Right ventricle myocardium superior (tissue), 1 donor: ENCODE measurements at regions not wholly inside any gene's neighbourhood (a gene's known extent, or its start where the extent isn't known, plus 50 kb on each side); places are given as distances from the start of the nearest gene placed in this dataset.

Experiments
- ATAC-seq: fragments of 200-7000 bp; cut with Tn5 transposase; one replicate; pipeline ENCODE4 v1.9.1; 2020; ENCODE audit warnings: mild to moderate bottlenecking; ENCODE audit not compliant: poor library complexity
- DNase-seq: peaks from one replicate; pipeline ENCODE4 v3.0.0-alpha.2; 2020
- intact Hi-C: fragments of 100-400 bp; cut with DNase I; formaldehyde crosslinking; loops from one replicate; pipeline ENCODE4 v1.11.2; 2022
- donor health status: DM: no; HTN: yes; CAD: no; lungs with severe emphysema.

GRCh38 chr6:98131290-98131990, 702.9 kb upstream of the POU3F2 start:
- no peak for ATAC-seq

GRCh38 chr6:98136333-98136732, 698.0 kb upstream of the POU3F2 start:
- intact Hi-C loops, result no loop called here
- no peak for DNase-seq
- ATAC-seq, result no peak

More at GRCh38 chr6:98131290-98131990, 702.9 kb upstream of the POU3F2 start:
- intact Hi-C loops, result no loop called here
- no peak for DNase-seq

GRCh38 chr6:98137391-98137790, 697.0 kb upstream of the POU3F2 start:
- DNase-seq, result no peak
- no peak for ATAC-seq
- intact Hi-C loops, result no loop called here

GRCh38 chr6:98142839-98143238, 691.5 kb upstream of the POU3F2 start:
- no peak for DNase-seq
- intact Hi-C loops, result no loop called here
- no peak for ATAC-seq

GRCh38 chr6:98146656-98147055, 687.7 kb upstream of the POU3F2 start:
- DNase-seq, result no peak
- intact Hi-C loops, result no loop called here
- ATAC-seq, result no peak

GRCh38 chr6:98156580-98156979, 677.8 kb upstream of the POU3F2 start:
- intact Hi-C loops, result no loop called here
- no peak for ATAC-seq
- DNase-seq, result no peak

GRCh38 chr6:98179606-98180005, 654.8 kb upstream of the POU3F2 start:
- ATAC-seq (no peak), DNase-seq (no peak)
- intact Hi-C loops, result no loop called here

GRCh38 chr6:98200084-98200483, 634.3 kb upstream of the POU3F2 start:
- intact Hi-C loops, result no loop called here
- DNase-seq (no peak), ATAC-seq (no peak)

GRCh38 chr6:98203170-98203806, 631.1 kb upstream of the POU3F2 start:
- no peak for DNase-seq
- intact Hi-C loops, result no loop called here
- ATAC-seq, result no peak

GRCh38 chr6:98212468-98212867, 621.9 kb upstream of the POU3F2 start:
- DNase-seq (no peak), ATAC-seq (no peak)
- intact Hi-C loops, result no loop called here

- ATAC-seq (no peak), DNase-seq (no peak)
- intact Hi-C loops, result no loop called here
Observed at GRCh38 chr6:98215531-98215930, 618.8 kb upstream of the POU3F2 start.

GRCh38 chr6:98230250-98230649, 604.1 kb upstream of the POU3F2 start:
- DNase-seq (no peak), ATAC-seq (no peak)
- intact Hi-C loops, result no loop called here

GRCh38 chr6:98239057-98239456, 595.3 kb upstream of the POU3F2 start:
- no peak for ATAC-seq
- intact Hi-C loops, result no loop called here
- no peak for DNase-seq

- DNase-seq (no peak), ATAC-seq (no peak)
- intact Hi-C loops, result no loop called here
Observed at GRCh38 chr6:98241630-98242029, 592.7 kb upstream of the POU3F2 start.

GRCh38 chr6:98254624-98255023, 579.8 kb upstream of the POU3F2 start:
- ATAC-seq, result no peak
- DNase-seq, result no peak
- intact Hi-C loops, result no loop called here

- ATAC-seq (no peak), DNase-seq (no peak)
- intact Hi-C loops, result no loop called here
Observed at GRCh38 chr6:98260382-98260781, 574.0 kb upstream of the POU3F2 start.

GRCh38 chr6:98272060-98272459, 562.3 kb upstream of the POU3F2 start:
- intact Hi-C loops, result no loop called here
- ATAC-seq (no peak), DNase-seq (no peak)

GRCh38 chr6:98274691-98275090, 559.7 kb upstream of the POU3F2 start:
- intact Hi-C loops, result no loop called here

GRCh38 chr6:98280492-98280891, 553.9 kb upstream of the POU3F2 start:
- DNase-seq (no peak), ATAC-seq (no peak)
- intact Hi-C loops, result no loop called here

More at GRCh38 chr6:98274691-98275090, 559.7 kb upstream of the POU3F2 start:
- ATAC-seq, result no peak
- no peak for DNase-seq

- intact Hi-C loops, result no loop called here
- ATAC-seq (no peak), DNase-seq (no peak)
Observed at GRCh38 chr6:98286620-98287019, 547.8 kb upstream of the POU3F2 start.

GRCh38 chr6:98287876-98288275, 546.5 kb upstream of the POU3F2 start:
- intact Hi-C loops, result no loop called here
- no peak for DNase-seq
- no peak for ATAC-seq
